MV-4-11 (cell line): ENCODE measurements at regions not wholly inside any gene's neighbourhood (a gene's known extent, or its start where the extent isn't known, plus 50 kb on each side); places are given as distances from the start of the nearest gene placed in this dataset.

ENCODE experiments used
- DNase-seq: peaks from one replicate; lab custom pipeline; 2025; lab: John Stamatoyannopoulos, UW

DNA sequence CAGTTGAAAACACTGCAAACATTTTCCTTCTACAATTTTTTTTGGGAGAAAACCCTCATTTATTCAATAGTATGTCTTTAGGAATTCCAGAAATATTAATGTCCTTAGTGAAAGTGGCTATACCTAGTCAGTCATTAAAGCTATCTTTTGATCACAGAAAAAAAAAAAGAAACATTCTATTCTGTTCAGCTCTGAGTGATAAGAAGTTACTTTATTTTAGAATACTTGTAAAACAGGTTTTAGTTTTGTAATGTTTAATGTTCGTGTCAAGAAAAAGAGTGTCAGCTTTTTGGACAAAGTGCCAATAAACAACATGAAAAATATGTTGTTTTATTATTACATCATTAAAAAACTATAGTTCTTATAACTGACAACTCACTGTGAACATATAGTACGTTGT is 240.4 kb downstream of the OGFRL1 start:
- DNase-seq, result no peak

DNA sequence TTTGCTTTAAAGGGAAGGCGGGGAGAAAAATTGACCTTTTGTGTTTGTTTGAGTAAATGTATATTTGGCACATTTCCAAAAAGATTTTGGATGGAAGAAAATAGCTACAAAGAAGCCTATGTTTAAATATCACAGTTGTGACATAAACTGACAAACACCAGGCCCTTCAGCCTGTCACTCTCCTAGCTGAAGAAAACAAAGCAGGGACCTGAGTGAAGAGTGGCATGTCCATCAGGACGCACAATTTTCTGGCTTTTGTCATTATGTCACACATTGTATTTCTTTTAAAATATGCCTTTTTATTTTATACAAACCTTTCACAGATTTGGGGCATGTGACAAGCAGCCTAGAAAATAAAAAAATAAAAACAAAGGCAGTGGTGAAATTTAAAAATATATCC is 241.2 kb downstream of the OGFRL1 start:
- no peak for DNase-seq

GRCh38 chr6:71531006-71531405 is 242.4 kb downstream of the OGFRL1 start:
- no peak for DNase-seq

DNA sequence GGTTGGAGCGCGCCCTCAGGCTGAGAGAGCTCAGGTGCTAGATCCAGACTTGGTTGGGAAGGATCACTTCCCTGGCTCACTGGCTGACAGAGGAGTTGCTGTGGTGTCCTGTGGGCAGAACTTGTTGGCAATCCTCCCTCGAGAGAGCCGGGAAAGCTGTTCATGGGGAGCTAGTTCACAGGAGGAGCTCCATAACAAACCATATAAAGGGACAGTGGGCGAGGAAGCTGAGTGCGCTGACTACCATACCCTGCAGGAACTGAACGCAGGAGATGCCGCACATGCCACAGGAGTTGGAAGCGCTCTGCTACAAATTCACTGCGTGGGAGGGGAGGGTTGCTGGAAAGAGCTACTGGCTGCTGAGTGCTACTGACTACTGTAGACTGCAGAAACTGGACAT is 243.2 kb downstream of the OGFRL1 start:
- DNase-seq, result no peak

- DNase-seq, result no peak
These were observed 245.3 kb downstream of the OGFRL1 start for GRCh38 chr6:71533939-71534379.

GRCh38 chr6:71534921-71535320 is 246.3 kb downstream of the OGFRL1 start:
- no peak for DNase-seq

- DNase-seq, result no peak
These were observed 249.1 kb downstream of the OGFRL1 start for GRCh38 chr6:71537717-71538116.

DNA sequence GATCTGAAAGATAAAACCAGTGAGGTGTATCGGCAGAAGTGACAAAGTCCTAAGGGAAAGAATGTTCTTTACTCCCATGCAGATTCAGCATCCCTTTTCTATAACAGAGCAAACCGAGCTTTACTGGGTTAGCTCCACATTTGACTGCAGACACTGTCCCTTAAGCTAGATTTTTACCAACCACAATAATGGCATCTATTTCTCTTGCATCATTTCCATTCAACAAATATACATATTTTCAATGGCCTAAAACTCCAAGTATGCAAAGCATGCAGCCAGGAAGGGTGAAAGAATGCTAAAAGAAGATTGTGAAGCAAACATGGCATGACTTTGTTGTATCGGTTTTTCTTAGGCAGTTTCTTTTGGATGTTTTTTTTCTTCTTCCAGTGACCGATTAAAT is 255.4 kb downstream of the OGFRL1 start:
- no peak for DNase-seq

GRCh38 chr6:71544906-71545305 is 256.3 kb downstream of the OGFRL1 start:
- no peak for DNase-seq

GRCh38 chr6:71545905-71546304 is 257.3 kb downstream of the OGFRL1 start:
- DNase-seq, result no peak

DNA sequence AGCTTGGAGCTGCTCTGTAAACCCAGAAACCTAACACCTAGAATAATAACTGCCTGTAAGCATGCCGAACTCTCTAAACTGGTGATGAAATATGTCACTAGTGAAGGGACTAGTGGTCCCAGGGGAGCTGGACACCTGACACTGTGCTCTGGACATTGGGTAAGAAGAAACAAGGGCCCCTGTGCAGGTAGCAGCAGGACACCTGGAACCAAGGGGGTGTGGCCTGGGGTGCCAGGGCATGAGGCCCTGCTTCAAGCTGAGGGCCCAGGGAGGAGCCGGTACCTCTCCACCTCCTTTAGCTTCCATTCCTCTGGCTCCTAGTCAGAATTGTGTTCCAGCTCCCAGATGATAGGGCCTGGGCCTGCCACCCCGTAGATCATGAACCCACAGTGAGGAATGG is 263.2 kb downstream of the OGFRL1 start:
- no peak for DNase-seq

DNA sequence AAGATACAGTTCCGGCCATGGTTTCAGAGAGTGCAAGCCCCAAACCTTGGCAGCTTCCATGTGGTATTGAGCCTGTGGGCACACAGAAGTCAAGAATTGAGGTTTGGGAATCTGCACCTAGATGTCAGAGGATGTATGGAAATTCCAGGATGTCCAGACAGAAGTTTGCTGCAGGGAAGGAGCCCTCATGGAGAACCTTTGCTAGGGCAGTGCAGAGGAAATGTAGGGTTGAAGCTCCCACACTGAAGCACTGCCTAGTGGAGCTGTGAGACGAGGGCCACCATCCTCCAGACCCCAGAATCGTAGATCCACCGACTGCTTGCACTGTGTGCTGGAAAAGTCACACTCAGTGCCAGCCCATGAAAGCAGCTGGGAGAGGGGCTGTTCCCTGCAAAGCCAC is 267.5 kb downstream of the OGFRL1 start:
- no peak for DNase-seq

- no peak for DNase-seq
These were observed 270.4 kb downstream of the OGFRL1 start for GRCh38 chr6:71558974-71559373.

DNA sequence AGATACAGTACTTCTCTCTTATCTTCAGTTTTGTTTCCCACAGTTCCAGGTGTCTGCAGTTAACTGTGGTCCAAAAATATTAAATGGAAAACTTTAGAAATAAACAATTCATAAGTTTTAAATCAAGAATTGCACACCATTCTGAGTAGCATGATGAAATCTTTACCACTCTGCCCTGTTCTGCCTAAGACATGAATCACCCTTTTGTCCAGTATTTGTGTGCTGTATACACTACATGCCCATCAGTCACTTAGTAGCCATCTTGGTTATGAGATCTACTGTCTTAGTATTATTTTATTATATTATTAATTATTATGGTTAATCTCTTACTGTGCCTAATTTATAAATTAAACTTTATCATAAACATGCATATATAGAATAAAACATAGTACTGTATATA is 279.0 kb downstream of the OGFRL1 start:
- DNase-seq, result no peak

GRCh38 chr6:71577766-71578165 is 289.2 kb downstream of the OGFRL1 start:
- no peak for DNase-seq

DNA sequence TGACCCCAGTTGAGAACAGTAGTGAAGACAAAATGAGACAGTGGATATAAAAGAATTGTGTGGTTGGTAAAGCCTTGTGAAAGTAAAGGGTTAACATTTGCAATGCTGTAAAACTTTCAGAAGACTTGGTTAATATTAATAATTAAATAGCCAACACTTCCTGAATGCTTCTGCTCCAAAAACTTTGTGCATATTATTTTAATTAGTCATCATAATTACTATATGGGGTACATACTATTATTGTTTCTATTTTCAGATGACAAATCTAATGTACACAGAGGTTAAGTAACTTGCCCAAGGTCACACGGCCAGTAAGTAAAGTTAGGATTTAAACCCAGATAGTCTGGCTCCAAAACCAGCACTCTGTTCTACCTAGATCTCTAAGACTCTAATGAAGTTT is 291.3 kb downstream of the OGFRL1 start:
- no peak for DNase-seq

DNA sequence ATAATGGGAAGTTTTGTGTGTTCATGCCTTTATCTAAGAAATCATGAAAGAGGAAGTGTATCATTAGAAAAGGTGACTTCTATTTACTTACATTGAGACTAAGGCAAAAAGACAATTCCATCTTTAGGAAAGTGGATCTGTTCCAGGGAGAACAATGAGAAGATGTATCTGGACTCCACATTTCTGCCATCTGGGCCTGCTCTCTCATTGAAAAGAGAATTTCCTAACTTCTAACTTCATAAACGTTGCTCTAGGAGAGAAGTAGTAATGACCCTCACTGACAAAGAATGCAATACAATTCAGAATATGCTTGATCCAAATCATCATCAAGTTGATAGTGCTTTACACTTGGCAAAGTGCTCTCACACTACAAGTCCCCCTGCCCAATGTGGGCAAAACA is 294.2 kb downstream of the OGFRL1 start:
- DNase-seq, result no peak

GRCh38 chr6:71584712-71585436 is 296.3 kb downstream of the OGFRL1 start:
- DNase-seq, result no peak

DNA sequence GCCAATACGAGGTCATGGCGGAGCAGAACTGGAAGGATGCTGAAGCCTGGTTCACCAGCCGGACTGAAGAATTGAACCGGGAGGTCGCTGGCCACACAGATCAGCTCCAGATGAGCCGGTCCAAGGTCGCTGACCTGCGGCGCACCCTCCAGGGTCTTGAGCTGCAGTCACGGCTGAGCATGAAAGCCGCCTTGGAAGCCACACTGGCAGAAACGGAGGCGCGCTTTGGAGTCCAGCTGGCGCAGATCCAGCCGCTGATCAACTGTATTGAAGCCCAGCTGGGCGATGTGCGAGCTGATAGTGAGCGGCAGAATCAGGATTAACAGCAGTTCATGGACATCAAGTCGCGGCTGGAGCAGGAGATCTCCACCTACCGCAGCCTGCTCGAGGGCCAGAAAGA is 296.9 kb downstream of the OGFRL1 start:
- DNase-seq, result no peak

- DNase-seq, result no peak
These were observed 297.9 kb upstream of the RIMS1 start for GRCh38 chr6:71588490-71588889.

GRCh38 chr6:71589254-71589653 is 297.1 kb upstream of the RIMS1 start:
- no peak for DNase-seq

DNA sequence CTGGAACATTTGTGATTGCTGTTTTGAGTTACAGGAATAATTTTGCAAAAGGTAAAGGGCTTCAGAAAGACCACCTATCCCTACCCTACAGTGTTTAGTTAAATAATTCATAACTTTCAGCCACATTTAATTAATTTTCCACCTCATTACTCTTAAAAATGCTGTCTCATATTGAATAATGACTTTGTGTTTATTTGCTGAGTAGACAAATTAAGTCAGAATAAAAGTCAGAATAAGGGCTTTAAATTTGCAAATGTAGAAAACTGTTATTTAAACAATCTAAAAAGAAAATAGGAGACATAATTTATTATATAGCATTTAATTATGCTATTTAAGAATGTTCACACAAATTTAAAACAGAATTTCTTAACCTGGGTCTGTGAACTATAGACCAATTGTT is 293.7 kb upstream of the RIMS1 start:
- no peak for DNase-seq

DNA sequence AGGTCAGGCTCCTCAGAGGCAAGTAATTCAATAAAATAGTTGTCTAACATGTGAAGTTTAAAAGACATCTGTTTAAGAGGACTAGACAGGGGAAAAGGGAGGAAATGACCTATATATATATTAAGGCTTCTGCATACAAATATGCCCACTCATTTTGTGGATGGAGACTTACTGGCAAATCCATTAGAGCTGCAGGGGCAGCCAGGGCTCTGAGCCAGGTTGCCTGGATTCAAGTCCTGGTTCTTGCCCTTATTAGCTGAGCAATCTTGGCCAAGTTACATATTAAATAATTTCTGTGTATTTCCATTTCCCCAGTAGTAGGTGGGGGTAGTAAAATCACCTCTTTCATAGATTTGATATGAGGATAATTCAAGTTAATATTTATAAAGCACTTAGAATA is 287.0 kb upstream of the RIMS1 start:
- DNase-seq, result no peak

DNA sequence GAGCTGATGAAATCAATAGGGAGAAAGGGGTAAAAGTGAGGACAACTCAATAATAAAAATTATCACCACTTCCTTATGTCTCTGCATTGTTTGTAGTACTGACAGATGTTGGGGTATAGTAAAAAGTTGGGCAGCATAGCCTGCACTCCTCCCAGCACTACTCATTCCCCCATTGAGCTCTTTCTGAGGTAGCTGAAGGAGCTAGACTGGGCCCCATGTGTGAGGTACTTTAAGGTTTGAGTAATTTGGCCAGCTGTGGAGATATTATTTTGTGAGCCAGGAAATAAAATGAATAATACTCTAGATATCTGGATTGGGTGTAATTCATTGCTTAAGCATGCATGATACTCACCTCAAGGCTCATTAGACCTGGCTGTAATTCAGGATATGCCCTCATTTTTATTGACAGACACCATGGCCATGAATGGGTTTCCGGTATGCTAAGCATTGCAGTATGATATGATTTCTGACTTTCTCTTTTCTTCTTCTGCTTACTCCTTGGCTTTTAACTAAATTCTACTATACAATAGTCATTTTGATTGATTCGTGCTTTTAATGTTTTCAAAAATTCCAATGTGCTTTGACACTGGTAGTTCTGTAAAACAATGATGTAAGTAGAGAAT is 283.9 kb upstream of the RIMS1 start:
- DNase-seq, result no peak
